ENCODE measurements at regions not wholly inside any gene's neighbourhood (a gene's known extent, or its start where the extent isn't known, plus 50 kb on each side); places are given as distances from the start of the nearest gene placed in this dataset.
A peak's percentile ranks its signal among the peaks of the same experiment; 100 is the strongest.
"Not testable (repeated sequence)": the region's sequence is repeated elsewhere in the genome, so short reads cannot be mapped to it uniquely, and the experiment has no call there.

DNA sequence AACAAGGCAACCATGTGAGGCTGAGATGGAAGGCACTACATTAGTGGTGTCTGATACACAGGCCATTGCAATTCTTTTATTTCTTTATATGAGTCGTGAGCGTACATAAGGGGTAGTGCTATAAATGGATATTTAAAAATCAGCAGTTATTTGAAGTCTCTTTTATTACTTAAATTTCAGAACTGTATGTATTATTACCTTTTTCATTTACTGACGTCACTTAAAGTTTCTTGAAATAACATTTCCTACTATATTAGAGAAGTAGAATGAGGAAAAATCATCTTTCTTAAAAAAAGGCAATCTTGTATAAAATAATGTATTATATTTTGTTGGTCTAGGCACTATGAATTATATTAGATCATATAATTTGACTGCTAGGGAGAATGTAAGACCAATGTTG, 280.9 kb upstream of the CYLC2 start:
- DNase-seq: no peak

DNA sequence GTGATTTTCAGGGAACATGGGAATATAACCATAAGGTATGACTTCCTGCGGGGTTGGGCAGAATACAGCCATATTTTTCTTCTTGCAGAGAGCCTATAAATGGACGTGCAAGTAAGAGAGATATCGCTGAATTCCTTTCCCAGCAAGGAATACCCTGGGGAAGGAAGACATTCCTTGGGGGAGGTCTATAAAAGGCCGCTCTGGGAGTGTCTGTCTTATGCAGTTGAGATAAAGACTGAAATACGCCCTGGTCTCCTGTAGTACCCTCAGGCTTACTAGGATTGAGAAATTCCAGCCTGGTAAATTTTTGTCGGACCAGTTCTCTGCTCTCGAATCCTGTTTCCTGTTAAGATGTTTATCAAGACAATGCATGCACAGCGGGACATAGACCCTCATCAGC, 282.2 kb upstream of the CYLC2 start:
- DNase-seq: not testable (repeated sequence)

DNA sequence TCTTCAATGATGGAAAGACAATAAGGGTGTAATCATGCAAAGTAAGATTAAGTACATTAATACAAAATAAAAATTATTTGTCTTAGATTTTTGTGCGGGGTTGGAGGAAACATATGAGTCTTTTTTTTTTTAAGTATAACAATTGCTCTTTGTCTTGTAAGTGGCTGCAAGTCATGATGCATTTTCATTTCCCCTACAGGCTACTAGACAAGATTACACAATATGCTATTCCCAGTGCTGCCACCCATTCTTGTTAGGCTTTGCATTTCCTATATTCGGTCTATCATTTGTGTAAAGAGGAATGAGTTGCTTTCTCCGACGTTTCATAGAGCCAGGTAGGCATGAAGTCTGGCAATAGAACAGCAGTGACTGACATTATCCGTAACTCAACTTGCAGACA, 294.2 kb upstream of the CYLC2 start:
- DNase-seq: peak in 1 of 3 experiments; percentile 34

DNA sequence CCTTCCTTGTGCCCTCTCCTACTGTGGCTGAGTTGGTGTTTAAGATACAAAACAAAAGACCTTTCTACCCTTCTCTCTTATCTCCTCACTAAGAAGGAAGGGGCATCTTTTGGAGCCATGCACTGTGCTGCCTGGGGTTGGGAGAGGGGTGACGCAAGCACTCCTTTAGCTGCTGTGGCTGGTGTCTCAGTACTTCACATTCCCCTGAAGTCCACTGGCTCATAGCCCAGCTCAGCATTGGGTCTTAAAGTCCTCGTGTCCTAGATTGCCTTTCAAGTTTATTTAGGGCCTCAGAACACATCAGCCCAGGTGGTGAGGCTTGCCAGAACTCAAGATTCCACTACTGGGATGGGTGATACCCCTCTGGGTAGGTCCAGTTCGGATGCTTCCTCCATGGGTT, 325.9 kb upstream of the CYLC2 start:
- DNase-seq: no peak

DNA sequence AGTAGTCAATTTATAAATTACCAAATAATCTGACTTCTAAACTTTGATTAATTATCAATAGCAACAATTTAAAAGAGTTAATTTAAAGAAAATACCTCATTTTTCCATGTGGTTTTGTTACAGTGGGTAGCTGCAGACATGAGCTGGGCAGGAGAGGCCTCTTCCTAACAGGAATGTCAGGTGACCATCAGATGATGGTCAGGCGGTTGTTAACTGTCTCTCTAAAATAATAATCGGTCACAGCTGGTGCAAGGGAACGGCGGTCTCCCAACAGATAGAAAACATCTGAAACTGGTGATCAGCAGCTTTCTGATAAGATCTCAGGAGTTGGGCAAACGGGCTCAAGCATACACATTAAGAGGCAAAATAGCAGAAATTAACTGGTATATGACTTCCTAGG, 342.7 kb upstream of the CYLC2 start:
- no peak for DNase-seq

DNA sequence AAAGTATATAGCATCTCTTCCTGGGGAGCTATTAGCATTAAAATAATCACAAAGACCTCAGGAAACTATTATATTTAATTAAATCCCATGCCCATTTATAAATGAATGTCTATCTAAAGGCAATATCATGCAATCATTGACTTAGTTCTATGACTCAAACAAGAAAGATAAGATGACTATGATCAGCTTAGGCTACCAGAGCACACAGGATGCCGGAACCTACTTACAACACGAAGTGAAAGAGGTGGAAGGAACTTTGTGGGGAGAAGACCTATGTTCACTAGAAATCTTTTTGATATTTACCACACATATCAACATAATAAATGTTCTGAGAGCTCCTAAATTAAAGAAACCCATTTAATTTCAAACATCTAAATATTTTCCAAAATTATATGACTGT, 344.2 kb upstream of the CYLC2 start:
- DNase-seq: no peak

DNA sequence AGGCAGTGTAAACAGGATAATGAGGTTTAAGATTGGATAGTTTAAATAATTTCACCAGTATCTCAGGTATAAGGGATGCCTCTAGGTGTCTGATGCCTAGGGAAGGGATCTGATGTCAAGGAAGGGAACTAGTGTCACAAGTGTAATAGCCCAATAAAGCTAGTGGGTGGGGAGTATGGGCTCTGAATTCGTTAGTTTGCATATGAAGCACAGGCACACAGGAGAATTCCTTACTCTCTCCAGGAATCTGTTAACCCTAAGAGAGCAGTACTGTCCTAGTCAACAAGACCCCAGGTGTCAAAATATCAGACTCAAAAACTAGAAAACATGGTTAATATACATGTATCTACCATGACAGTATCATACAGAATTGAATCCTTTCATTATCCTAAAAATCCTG, 352.5 kb upstream of the CYLC2 start:
- no peak for DNase-seq

DNA sequence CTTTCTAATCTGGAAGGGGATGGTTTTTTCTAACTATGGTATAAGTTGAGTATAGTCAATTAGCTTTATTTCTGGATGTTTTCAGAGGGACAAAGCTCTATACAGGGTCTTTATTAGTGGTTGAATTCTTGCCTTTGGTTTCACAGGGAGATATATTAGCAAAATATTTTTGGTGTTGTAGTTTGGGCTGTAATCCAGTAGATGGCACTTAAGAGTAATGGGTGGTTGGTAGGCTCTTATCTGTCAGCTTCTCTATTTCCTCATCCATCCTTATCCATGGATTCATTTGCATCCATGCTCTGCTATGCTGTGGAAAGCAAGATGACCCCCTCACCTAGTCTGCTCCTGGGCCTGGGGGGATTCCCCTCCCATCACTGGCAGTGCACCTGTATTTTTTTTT, 363.6 kb upstream of the CYLC2 start:
- no peak for DNase-seq

DNA sequence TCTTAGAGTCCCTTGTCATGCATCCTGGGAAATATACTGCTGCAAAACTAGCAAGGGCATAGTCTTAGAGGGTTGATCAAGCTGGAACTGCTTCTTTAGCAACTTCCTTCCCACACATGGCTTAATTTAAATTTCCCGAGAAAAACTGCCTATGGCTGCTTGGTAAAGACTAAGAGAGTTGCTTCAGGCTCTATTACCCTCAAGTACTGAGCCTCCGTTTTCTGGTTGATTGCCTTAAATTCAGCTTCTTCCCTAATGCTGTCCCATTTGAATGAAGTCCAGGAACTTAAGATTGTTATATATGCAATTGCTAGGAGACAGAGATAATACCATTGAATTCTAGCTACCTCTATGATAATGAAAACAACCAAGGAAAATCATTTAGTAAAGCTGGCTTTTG, 385.7 kb upstream of the CYLC2 start:
- DNase-seq: no peak

DNA sequence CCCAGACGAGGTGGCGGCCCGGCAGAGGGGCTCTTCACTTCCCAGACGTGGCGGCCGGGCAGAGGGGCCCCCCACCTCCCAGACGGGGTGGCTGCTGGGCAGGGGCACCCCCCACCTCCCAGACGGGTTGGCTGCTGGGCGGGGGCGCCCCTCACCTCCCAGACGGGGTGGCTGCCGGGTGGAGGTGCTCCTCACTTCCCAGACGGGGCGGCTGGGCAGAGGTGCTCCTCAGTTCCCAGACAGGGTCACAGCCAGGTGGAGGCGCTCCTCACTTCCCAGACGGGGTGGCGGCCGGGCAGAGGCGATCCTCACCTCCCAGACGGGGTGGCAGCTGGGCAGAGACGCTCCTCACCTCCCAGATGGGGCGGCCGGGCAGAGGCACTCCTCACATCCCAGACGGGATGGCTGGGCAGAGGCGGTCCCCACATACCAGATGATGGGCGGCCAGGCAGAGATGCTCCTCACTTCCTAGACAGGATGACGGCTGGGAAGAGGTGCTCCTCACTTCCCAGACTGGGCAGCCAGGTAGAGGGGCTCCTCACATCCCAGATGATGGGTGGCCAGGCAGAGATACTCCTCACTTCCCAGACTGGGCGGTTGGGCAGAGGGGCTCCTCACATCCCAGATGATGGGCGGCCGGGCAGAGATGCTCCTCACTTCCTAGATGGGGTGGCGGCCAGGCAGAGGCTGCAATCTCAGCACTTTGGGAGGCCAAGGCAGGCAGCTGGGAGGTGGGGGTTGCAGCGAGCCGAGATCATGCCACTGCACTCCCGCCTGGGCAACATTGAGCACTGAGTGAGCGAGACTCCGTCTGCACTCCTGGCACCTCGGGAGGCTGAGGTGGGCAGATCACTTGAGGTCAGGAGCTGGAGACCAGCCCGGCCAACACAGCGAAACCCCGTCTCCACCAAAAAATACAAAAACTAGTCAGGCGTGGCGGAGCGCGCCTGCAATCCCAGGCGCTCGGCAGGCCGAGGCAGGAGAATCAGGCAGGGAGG, 391.6 kb upstream of the CYLC2 start:
- not testable (repeated sequence) for DNase-seq

DNA sequence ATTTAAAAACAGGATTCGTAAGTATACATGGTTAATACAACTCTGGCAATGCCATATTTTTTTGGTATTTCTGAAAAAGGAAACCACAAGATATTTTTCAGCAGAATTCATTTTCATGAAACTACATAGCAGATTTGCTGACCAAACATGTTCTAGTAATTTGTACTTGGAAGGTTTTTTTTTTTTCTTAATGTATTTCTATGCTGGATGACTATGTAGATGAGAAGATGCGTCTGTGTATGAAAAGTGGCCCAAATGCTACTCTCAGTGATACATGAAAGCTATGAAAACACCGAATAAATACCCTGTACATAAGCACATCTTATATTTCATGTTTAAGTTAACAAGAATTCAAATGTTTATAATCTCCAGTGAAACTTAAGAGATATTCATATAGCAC, 400.9 kb upstream of the CYLC2 start:
- DNase-seq: no peak

DNA sequence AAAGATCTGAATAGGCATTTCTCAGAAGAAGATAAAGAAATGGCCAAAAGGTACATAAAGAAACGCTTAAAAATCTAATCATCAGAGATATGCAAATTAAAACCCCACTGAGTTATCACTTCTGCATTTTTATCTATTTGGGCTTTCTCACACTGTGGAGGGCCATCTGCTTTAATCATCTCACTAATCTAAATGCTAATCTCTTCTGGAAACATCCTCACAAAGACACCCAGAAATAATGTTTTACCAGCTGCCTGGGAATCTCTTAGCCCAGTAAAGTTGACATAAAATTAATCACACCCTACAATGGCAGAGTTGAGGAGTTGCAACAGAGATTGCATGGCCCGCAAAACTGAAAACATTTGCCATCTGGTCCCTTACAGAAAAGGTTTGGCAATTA, 407.9 kb upstream of the CYLC2 start:
- peak in 1 of 3 experiments; percentile 27 for DNase-seq

DNA sequence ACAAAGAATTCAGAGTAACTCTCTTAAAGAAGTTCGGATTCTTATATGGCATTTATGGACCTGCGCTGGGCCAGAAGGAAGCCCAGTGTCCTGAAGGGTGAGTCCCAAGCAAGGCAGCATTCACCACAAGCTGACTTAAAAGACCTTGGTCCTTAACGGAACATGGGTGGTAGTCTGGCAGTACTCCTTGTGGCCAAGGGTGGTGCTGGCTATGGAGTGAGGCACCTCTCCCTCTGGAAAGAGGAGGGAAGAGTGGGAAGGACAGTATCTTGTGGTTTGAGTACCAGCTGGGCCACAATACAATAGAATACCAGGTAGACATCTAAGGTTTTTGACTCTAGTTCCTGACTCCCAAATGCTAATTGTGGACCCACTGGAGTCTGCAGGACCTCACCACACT, 425.7 kb upstream of the CYLC2 start:
- no peak for DNase-seq

DNA sequence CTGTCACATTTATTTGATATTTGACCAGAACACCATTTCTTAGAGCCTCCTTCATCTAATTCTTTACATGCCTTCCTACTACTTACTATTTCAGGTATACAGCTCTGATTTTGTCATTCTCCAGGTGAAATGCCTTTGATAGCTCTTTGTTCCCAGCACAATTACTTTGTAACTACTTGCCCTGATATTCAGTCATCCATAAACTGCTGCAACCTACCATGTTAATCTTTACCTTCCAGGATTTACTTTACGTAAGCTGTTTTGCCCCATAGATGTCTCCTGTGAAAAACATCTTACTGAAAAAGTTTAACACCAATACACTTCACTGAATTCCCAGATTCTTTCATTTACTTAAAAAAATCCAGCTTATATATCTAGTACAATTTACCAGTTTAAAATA, 443.8 kb upstream of the CYLC2 start:
- no peak for DNase-seq

DNA sequence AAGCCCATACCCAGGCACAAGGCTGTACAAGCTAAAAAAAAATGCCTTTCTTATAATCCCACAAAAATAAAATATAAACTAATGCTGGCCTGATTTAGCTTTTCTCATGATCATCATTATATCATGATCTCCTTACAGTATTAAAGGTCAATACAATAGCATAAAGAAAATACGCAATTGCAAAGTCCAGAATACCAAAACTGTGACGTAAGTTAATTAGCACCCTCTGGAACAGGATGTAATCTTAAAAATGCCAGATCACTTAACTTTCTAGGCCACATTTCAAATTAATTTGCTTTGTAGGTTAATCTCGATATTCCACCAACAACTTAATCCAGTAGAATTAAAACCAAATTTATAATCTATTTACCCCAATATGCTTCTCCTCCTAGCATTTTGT, 444.2 kb upstream of the CYLC2 start:
- no peak for DNase-seq

DNA sequence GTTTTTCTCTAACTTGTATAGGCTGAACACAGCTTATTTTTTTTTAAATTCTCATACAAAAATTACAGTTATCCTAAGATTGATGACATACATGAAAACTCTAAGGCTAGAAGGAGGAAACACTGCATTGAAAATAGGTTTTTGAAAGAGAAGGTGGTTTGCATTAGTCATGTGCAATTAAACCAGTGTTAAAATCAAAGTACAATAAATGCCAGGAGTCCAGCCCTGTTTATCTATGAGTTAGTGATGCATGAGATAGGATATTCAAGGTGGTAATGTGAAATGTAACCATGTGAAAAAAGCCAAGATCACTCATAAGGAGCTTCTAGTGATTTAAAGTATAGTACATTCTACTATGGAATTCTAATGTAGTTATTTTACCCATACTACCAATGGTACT, 444.9 kb upstream of the CYLC2 start:
- no peak for DNase-seq

DNA sequence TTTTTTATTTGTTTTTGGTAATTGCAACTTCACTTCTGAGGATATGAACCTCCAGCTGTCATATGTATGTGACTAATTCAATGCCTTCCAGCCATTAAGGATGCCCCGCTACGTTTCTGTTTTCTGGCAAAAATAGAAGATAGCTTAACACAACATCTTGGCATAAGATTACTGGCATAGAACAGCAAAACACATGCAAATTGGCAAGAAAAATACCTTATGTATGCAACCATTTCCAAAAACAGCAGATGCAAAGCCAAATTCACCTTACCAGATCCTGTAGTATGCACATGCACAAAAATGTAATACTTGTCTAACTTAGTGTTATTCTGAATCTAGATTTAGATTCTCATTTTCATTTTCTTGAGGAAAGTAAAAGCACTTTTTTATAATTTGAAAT, 461.1 kb upstream of the CYLC2 start:
- no peak for DNase-seq

DNA sequence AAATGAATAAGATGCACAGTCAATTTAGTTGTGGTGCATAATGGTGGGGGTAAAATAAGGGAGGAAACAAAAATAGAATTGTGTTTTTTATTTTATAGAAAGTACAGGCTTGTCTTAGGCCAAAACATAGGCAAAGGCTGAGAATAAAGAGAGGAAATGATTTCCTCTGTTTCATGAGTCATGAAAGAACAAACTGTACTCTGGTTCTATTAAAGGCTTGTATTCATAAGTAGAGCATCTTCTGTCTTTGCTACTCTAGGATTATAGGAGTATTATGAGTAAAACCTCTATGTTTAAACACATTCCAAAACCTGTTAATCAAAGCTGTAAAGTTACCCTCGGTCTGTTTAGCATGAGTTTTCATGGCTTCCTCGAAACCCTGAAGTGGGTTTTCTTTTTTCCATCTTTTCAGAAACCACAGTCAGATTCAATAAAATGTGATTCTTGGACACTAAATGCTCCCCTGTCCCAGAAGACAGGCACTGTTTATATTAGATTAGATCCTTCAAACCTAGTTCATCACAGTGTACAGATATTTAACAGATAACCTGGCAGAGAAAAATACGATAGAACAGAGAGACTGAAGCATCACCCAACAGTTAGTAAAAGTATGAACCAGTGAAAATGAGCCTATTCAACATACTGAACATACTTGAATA, 473.9 kb upstream of the CYLC2 start:
- no peak for DNase-seq

DNA sequence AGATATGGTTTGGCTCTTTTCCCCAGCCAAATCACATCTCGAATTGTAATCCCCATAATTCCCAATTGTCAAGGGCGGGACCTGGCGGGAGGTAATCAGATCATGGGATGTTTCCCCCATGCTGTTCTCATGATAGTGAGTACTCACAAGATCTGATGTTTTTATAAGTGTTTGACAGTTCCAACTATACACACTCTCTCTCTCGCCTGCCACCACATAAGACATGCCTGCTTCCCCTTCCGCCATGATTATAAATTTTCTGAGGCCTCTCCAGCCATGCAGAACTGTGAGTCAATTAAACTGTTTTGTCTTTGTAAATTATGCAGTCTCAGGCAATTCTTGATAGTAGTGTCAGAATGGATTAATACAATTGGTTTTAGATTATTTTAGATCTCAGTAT, 475.7 kb upstream of the CYLC2 start:
- DNase-seq: peak in 1 of 3 experiments; percentile 15

DNA sequence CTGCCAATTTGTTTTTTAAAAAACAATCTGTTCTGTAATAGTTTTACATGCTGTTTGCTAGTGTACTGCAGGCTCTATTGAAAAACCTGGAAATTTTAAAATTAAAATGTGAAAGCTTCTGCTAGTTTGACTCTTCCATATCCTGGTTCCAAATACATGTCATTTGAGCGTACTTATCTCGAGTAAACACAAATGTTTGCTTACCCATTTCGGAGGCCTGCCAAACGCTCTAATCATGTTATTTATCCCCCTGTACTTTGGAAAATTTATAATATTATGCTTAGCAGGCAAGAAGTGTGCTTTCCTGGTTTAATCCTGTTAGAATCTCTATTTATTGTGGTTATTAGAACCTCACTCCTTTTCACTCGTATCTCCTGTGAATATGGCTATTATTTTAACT, 476.8 kb upstream of the CYLC2 start:
- DNase-seq: peak in 2 of 3 experiments; percentile 34 to 72

DNA sequence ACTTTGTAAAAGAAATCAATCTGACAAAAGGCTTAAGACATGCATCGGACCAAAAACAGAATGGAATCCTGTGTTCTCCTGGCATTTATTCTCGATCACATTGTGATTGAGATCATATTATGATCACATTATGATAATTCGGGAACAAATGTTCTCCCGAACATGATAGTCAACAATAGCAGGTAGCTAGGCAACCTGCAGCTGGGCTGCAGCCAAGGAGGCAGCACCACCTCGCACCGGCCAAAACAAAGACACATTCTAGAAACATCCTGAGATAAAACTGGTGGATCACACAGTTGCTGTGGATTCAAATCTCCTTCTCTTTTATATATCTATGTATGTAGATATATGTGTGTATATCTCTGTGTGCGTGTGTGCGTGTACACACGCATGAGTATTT, 480.6 kb upstream of the CYLC2 start:
- DNase-seq: no peak

DNA sequence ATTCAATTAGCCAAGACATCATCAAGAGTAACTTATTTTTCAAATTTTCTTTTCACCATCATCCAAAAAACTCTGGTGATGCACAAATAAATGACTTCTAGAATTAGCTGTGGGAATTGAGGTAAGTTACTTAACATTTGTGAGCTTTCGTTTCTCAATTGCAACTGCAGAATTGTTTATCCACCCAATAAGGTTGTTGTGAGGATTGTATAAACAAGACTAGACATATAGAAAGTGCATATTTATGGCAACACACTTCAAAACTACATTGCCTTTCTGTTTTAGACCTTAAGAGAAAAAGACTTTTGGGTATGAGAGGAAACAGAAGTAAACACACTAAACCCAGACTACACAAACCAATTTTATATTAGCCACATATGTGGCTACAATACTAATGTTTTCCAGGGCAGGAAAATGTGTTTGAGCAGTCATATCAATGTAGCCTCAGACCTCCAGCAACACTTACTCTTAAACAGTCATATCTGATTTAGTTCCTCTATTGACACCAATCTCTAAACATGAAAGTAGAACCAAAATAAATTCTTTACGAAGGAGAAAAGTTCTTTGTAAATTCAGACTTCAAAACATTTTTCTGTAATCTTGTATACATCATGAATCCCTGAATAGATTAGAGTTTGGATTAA, 488.0 kb upstream of the CYLC2 start:
- DNase-seq: no peak

DNA sequence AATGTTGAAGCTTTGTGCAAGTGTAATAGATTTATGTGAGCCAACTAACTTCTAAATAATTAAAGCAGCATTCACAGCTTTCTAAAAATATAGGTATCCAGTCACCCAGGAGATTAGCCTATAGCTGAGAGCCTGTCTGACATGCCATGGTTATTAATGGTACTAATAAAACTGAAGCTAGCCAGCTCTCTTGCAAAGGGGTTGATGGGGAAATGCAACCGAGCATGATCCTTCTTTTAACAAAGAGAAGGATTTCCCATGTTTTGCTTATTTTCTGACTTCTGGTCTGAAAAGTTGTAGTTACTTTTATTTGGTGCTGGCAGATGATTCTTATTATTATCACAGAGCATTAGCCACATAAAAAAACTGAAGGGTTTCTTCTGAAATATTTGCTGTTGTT, 488.7 kb upstream of the CYLC2 start:
- peak in 1 of 3 experiments; percentile 11 for DNase-seq

DNA sequence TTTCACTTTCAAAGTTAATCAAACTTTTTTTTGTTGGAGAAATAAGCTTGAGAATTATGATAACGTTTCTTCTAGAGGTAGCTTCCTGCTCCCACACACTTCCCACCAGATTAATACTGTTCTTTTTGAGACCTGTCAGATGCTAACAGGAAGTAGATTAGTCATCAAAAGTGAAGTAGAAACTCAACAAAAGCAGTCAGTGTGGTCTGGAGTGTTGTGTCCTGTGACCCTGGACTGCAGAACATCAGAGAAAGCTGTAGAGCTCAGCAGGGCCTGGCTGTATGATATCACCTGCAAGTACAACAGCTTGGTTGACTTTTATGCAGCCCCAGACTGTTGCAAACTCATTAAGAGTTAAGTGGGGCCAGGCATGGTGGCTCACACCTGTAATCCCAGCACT, 495.7 kb upstream of the CYLC2 start:
- DNase-seq: no peak
